AG04449 (cell line): ENCODE measurements at regions not wholly inside any gene's neighbourhood (a gene's known extent, or its start where the extent isn't known, plus 50 kb on each side); places are given as distances from the start of the nearest gene placed in this dataset.

ENCODE experiments used
- CTCF ChIA-PET: fragments of 350-600 bp; formaldehyde crosslinking; extraction: SDS; loops from one replicate; lab custom pipeline; 2021; ENCODE audit warnings: antibody characterized with exemption; lab: Yijun Ruan, JAX
- POLR2A ChIA-PET: fragments of 400-600, 350-600 bp; formaldehyde crosslinking; extraction: SDS; loops from one replicate; lab custom pipeline; 2020; ENCODE audit warnings: antibody characterized with exemption, inconsistent platforms; lab: Yijun Ruan, JAX
- DNase-seq: peaks from one replicate; pipeline ENCODE4 v3.0.0-alpha.2; 2010; ENCODE audit warnings: low read depth, low spot score
- H3K4me3 ChIP-seq: 2 replicates; pipeline ENCODE4 v1.5.1; 2011; ENCODE audit warnings: low read depth, mild to moderate bottlenecking, control low read depth, low read length
- CTCF ChIP-seq: IDR thresholded peaks from one replicate; pipeline ENCODE4 v1.5.1; 2011; ENCODE audit warnings: mild to moderate bottlenecking, moderate library complexity, low read length, control low read depth, inconsistent platforms; ENCODE audit not compliant: insufficient read depth; ENCODE audit errors: missing control alignments

DNA sequence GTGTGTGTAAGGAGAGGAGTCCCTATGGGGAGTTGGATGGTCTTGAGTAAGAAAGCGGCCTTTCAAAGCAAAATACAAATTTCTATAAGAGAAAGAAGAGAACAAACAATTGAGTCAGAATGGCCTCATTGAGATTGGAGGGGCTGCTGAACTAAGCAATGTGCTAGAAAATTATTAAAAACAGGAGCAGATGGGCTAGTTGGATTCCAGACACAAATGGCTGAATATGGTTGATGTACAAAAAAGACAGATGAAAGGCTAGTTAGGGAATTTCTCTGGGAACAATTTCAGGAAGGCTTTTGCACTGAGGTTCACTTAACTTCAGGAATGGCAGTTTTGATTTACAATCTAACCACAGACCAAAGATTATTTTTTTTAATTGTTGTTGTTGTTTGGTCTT lies 1806.8 kb upstream of the TENM3 start:
- ChIA-PET CTCF (no interaction called here), POLR2A (no interaction called here)
- no peak for TF ChIP-seq CTCF
- no peak overlapping the region for H3K4me3 ChIP-seq
- no peak for DNase-seq

- POLR2A ChIA-PET: no interaction called here
- no peak for DNase-seq
- no peak for TF ChIP-seq CTCF
- CTCF ChIA-PET: no interaction called here
- no peak overlapping the region for H3K4me3 ChIP-seq
Observed at GRCh38 chr4:180437601-180438000, 1805.6 kb upstream of the TENM3 start.

DNA sequence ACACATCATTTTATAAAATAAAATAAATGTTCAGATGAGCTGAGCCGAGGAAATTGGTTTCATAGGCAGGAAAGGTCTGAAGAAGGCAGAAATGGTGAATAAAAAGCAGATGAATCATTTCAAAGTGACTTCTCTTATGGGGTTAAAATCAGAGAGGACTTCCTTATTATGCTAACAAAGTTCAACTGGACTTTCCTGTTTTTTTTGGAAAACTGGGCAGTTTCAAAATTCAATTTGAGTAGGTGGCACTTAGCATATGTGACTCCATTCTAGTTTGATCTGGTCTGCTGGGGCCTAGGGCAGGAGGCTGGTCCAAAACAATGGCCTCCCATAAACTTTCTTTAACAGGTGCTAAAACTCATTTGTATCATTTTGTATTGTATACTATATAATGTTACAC lies 1794.9 kb upstream of the TENM3 start:
- TF ChIP-seq CTCF: no peak
- ChIA-PET POLR2A (no interaction called here), CTCF (no interaction called here)
- H3K4me3 ChIP-seq: no peak overlapping the region
- no peak for DNase-seq

- CTCF ChIA-PET: no interaction called here
- no peak for DNase-seq
- POLR2A ChIA-PET: no interaction called here
Observed at GRCh38 chr4:180449395-180449956, 1793.7 kb upstream of the TENM3 start.

GRCh38 chr4:180455226-180455625 lies 1788.0 kb upstream of the TENM3 start:
- no peak for DNase-seq
- CTCF ChIA-PET: no interaction called here

More at GRCh38 chr4:180449395-180449956, 1793.7 kb upstream of the TENM3 start:
- H3K4me3 ChIP-seq: no peak overlapping the region
- no peak for TF ChIP-seq CTCF

GRCh38 chr4:180456928-180457327 lies 1786.3 kb upstream of the TENM3 start:
- TF ChIP-seq CTCF: no peak
- POLR2A ChIA-PET: no interaction called here

More at GRCh38 chr4:180455226-180455625, 1788.0 kb upstream of the TENM3 start:
- H3K4me3 ChIP-seq: no peak overlapping the region
- POLR2A ChIA-PET: no interaction called here
- TF ChIP-seq CTCF: no peak

More at GRCh38 chr4:180456928-180457327, 1786.3 kb upstream of the TENM3 start:
- CTCF ChIA-PET: no interaction called here
- no peak for DNase-seq
- no peak overlapping the region for H3K4me3 ChIP-seq
